HUES64 (cell line): ENCODE measurements at regions not wholly inside any gene's neighbourhood (a gene's known extent, or its start where the extent isn't known, plus 50 kb on each side); places are given as distances from the start of the nearest gene placed in this dataset.

Experiments used
- H3K27ac ChIP-seq: 2 replicates; pipeline ENCODE4 v1.7.0; 2013; ENCODE audit warnings: low read depth, low read length, inconsistent platforms
- H3K27me3 ChIP-seq: 2 replicates; pipeline ENCODE4 v1.6.1; 2013; ENCODE audit warnings: mild to moderate bottlenecking, low read length; ENCODE audit not compliant: insufficient read depth
- H3K36me3 ChIP-seq: 2 replicates; pipeline ENCODE4 v1.6.1; 2013; ENCODE audit warnings: mild to moderate bottlenecking, low read length; ENCODE audit not compliant: insufficient read depth
- H3K4me1 ChIP-seq: 2 replicates; pipeline ENCODE4 v1.6.1; 2013; ENCODE audit warnings: mild to moderate bottlenecking, low read length, moderate library complexity; ENCODE audit not compliant: insufficient read depth
- H3K4me3 ChIP-seq: 2 replicates; pipeline ENCODE4 v1.5.1; 2013; ENCODE audit warnings: mild to moderate bottlenecking, low read length, moderate library complexity
- H3K9ac ChIP-seq: 2 replicates; pipeline ENCODE4 v1.6.1; 2013; ENCODE audit warnings: mild to moderate bottlenecking, low read depth, low read length
- H3K9me3 ChIP-seq: 2 replicates; pipeline ENCODE4 v1.6.1; 2013; ENCODE audit warnings: low read depth, low read length; ENCODE audit not compliant: insufficient read depth
- whole genome bisulfite sequencing: fragments of 150-250, 120-280 bp; methylation state at CpG from one replicate; pipeline ENCODE4 v1.1.7; 2013; ENCODE audit warnings: missing lambda C conversion rate; 5-methylcytosine and 5-hydroxymethylcytosine counted together

DNA sequence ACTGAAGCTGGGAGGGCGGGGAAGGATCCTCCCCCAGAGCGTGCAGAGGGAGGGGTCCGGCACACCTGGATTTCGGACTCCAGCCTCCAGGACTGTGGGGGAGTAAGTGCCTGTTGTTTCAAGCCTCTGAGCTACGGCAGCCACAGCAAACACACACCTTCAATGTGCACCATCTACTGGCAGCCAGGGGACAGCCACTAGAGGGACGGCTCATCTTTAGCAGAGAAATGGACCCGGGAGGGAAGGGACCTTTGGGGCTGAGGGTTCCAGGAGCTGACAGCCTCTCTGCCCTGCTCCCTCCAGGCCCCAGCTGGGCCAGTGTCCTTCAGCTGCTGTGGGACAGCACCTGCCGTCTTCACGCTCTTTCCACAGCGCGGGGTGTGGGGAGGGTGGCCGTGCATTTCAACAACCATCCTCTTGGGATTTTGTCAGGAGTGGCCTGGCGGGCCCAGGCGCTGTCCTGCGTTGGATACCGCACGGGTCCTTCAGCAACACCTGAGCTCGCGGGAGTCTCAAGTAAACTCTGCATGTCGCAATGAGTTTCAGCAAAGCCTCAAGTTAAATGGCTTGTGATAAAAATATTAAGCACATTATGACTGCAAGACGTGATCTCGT lies 209.2 kb upstream of the C14orf180 start:
- no peak overlapping the region for H3K27ac ChIP-seq
- H3K27me3 ChIP-seq, result no peaks in the 10 kb centered on the region
- H3K4me1 ChIP-seq, result no peaks in the 10 kb centered on the region; the same call in 1 of the 2 replicates
- no peaks in the 10 kb centered on the region for H3K9me3 ChIP-seq
- H3K36me3 ChIP-seq, result no peaks in the 10 kb centered on the region
- no peak overlapping the region for H3K9ac ChIP-seq
- WGBS, result 81% methylated on average over 22 of the region's 22 CpGs
- no peak overlapping the region for H3K4me3 ChIP-seq

DNA sequence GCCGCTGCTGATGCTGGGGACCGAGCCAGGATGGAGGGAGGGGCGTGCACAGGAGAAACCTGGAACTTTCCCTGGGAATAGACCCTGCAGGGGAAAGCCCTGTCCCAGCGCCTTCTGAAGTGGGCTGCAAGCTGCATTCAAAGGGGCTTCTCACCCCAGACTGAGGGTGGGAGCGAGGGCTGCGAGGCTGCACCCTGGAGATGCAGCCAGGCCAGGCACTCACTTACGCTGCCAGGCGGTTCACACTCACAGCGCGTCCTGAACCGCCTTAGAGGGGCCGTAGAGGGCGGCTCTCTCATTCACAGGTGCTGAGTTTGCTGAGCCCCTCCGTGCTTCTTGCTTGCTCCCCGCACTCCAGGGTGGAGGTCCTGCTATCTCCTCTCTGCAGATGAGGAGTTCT lies 208.5 kb upstream of the C14orf180 start:
- Histone ChIP-seq H3K4me1 (no peaks in the 10 kb centered on the region; the same call in 1 of the 2 replicates), H3K4me3 (no peak overlapping the region), H3K9me3 (no peaks in the 10 kb centered on the region), H3K9ac (no peak overlapping the region), H3K36me3 (no peaks in the 10 kb centered on the region), H3K27ac (no peak overlapping the region), H3K27me3 (no peaks in the 10 kb centered on the region)
- WGBS, result 91% methylated on average over 15 of the region's 15 CpGs

DNA sequence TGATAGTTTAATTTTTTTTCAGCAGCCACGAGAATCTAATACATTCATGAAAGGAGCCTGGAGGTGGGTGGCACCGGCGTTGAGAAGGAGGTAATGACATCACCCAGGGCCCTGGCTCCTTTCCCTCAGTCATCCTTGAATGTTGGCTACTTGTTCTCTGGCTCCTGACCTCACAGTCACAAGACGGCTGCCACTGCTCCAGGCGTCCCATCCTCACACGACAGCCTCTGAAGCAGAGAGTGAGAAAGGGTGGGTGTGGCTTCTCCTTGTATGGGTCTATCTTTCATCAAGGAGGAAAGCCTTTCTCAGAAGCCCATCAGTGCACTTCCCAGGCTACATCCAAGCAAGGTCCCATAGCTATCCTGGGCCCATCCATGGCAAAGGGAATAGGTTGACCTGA lies 207.6 kb upstream of the C14orf180 start:
- no peaks in the 10 kb centered on the region for H3K27me3 ChIP-seq
- H3K36me3 ChIP-seq, result no peaks in the 10 kb centered on the region
- no peak overlapping the region for H3K4me3 ChIP-seq
- H3K9me3 ChIP-seq, result no peaks in the 10 kb centered on the region
- 92% methylated on average over 6 of the region's 6 CpGs for WGBS
- no peak overlapping the region for H3K27ac ChIP-seq
- no peaks in the 10 kb centered on the region; the same call in 1 of the 2 replicates for H3K4me1 ChIP-seq
- H3K9ac ChIP-seq, result no peak overlapping the region

DNA sequence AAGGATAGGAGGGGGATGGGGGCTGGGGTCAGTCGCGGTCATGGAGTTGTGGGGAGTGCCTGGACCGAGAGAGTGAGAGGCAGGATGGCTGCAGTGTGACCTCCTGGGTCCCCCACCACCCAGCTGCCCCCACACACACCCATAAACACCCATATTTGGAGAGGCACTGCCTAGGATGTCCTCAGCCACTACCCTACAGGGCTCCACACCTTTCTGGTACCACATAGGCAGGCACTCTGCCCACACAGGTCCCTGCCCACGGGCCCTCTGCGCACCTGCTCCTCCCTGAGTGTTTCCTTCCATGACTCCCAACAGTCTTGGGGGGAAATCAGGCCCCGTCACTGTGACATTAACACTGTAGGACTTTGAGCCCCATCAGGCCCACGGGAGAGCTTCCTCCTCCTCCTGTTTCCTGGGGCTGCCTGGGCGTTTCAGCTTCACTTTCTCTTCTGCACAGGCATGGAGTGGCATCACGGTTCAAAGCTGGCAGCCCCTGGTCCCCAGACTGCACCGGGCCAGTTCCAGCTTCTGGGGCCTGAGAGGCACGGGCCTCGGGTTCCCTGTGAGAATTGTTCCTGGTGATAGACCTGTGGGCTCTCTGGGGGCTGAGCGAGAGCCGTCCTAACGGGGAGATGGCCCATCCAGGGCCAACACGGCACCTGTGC lies 207.0 kb upstream of the C14orf180 start:
- H3K27me3 ChIP-seq, result no peaks in the 10 kb centered on the region
- H3K4me3 ChIP-seq, result no peak overlapping the region
- no peak overlapping the region for H3K9ac ChIP-seq
- WGBS, result 94% methylated on average over 16 of the region's 16 CpGs
- no peaks in the 10 kb centered on the region for H3K36me3 ChIP-seq
- no peaks in the 10 kb centered on the region; the same call in 1 of the 2 replicates for H3K4me1 ChIP-seq
- H3K9me3 ChIP-seq, result no peaks in the 10 kb centered on the region
- no peak overlapping the region for H3K27ac ChIP-seq

DNA sequence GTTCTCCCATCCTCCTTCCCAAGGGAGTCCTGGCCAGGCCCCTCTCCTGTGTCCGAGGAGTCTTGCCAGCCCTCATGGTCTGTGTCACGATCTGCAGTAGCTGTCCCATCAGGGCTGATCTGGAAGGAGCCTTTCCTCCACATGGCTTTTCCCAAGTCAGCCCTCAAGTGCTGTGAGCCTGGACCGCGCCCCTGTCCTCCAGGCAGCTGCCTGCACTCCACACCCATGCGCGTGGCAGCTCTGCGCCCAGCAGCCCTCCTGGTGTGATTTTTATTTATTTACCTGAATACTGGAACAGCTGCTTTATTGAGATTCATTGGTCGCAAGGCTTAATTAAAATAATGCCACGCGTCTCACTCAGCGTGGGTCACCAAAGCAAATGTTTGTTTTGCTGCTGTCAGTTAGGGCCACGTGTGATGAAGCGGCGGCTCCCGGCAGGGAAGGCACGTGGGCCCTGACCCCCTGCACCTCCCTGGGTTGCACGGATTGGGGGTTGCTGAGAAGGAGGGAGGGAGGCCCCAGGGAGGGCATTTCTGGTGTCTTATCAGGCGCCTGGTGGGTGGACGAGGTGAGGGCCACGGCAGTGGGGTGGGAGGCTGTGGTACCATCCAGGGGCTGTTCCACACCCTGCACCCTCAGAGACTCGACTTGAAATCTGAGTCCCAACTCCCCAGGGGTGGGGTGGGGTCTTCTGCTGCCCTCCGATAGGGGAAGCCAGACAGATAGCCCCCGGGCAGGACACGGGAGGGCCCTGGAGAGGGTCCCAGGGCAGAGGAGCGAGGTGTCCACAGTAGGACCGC lies 206.3 kb upstream of the C14orf180 start:
- H3K27ac ChIP-seq, result no peak overlapping the region
- WGBS, result 93% methylated on average over 26 of the region's 26 CpGs
- H3K27me3 ChIP-seq, result no peaks in the 10 kb centered on the region
- H3K4me1 ChIP-seq, result no peaks in the 10 kb centered on the region
- H3K9ac ChIP-seq, result no peak overlapping the region
- H3K9me3 ChIP-seq, result no peaks in the 10 kb centered on the region
- no peak overlapping the region for H3K4me3 ChIP-seq
- no peaks in the 10 kb centered on the region for H3K36me3 ChIP-seq

DNA sequence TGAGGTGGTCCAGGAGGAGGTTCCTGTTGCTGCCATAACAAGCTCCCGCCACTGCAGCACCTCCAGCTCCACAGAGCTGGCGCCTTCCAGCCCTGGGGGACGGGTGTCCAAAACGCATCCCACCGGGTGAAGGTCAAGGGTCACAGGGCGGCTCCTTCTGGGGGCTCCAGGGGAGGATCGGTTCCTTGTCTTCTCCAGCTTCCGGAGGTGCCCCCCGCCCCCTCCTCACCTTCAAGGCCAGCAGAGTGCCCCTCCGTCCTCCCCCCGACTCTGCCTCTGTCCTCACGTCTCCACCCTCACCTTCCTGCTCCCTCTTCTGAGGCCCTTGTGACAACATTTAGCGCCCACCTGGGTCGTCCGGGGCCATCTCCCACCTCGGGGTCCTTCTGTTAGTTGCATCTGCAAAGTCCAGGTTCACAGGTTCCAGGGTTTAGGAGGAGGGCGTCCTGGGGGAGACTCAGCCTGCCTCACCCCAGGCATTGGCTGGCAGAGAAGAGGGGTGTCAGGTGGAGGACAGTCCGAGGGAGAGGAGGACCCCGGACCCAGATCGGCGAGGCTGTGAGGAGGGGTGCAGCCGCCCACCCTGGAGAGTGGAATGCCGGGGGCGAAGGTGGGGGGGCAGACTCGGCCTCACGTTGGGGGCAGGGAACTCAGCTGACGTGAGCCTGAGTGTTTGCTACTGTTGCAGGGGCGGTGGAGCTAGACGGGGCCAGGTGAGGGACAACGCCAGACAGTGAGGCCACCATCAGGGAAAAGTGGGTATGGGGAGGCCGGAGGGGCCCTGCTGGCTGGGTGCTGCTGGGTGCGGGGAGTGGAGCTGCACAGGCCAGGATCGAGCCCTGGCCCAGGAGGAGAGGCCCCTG lies 205.5 kb upstream of the C14orf180 start:
- Histone ChIP-seq H3K9me3 (no peaks in the 10 kb centered on the region), H3K9ac (no peak overlapping the region), H3K27ac (no peak overlapping the region), H3K27me3 (no peaks in the 10 kb centered on the region), H3K36me3 (no peaks in the 10 kb centered on the region), H3K4me1 (no peaks in the 10 kb centered on the region), H3K4me3 (no peak overlapping the region)
- 93% methylated on average over 33 of the region's 33 CpGs for WGBS

DNA sequence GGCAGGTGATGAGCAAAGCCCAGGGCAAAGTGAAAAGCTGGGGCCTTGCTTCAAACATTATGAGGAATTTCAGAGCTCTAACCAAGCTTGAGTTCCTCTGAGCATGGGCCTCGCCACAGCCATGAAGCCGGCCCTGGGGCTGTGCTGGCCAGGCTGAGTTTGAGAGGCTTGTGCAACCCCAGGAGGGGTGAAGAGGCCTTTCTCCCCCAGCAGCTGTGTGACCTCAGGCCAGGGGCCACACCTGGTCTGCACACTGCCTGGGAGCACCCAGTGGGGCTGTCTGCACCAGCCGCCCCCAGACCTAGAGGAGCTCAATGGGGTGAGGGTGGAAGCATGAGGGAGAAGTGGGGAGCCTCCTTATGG lies 204.9 kb upstream of the C14orf180 start:
- WGBS, result 95% methylated on average over 3 of the region's 3 CpGs
- Histone ChIP-seq H3K27ac (no peak overlapping the region), H3K9me3 (no peaks in the 10 kb centered on the region), H3K27me3 (no peaks in the 10 kb centered on the region), H3K9ac (no peak overlapping the region), H3K36me3 (no peaks in the 10 kb centered on the region), H3K4me1 (no peaks in the 10 kb centered on the region), H3K4me3 (no peak overlapping the region)

DNA sequence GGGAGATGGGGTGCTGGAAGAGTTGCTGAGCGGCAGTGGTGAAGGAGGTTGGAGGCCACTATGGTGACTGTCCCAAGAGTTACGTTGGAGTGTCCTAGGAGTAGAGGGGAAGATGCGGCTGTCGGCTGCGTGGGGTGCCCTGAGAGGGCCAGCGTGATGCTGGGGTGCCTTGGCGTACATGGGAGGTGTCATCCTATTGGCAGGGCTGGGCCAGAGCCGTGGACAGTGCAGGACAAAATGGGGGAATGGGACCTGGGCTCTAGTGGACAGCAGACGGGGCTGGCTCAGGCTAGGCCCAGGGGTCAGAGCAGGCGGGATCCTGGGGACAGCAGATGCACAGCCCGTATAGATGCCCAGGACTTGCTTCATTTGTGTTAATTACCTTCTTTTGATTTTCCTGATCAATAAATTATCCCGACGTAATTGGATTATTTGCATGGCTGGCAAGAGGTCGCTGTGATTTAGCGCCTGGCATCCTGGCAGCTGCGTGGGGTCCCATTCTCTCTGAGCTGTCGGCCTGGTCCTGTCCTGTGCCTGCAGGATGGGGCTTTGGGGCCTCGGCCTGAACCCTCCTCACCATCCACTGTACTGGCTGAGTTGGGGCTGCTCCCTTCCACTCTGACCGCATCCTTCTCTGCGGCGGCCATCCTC lies 203.9 kb upstream of the C14orf180 start:
- Histone ChIP-seq H3K27ac (no peak overlapping the region), H3K4me3 (no peak overlapping the region), H3K9me3 (no peaks in the 10 kb centered on the region), H3K27me3 (no peaks in the 10 kb centered on the region), H3K36me3 (no peaks in the 10 kb centered on the region), H3K4me1 (no peaks in the 10 kb centered on the region), H3K9ac (no peak overlapping the region)
- 96% methylated on average over 21 of the region's 21 CpGs for WGBS

DNA sequence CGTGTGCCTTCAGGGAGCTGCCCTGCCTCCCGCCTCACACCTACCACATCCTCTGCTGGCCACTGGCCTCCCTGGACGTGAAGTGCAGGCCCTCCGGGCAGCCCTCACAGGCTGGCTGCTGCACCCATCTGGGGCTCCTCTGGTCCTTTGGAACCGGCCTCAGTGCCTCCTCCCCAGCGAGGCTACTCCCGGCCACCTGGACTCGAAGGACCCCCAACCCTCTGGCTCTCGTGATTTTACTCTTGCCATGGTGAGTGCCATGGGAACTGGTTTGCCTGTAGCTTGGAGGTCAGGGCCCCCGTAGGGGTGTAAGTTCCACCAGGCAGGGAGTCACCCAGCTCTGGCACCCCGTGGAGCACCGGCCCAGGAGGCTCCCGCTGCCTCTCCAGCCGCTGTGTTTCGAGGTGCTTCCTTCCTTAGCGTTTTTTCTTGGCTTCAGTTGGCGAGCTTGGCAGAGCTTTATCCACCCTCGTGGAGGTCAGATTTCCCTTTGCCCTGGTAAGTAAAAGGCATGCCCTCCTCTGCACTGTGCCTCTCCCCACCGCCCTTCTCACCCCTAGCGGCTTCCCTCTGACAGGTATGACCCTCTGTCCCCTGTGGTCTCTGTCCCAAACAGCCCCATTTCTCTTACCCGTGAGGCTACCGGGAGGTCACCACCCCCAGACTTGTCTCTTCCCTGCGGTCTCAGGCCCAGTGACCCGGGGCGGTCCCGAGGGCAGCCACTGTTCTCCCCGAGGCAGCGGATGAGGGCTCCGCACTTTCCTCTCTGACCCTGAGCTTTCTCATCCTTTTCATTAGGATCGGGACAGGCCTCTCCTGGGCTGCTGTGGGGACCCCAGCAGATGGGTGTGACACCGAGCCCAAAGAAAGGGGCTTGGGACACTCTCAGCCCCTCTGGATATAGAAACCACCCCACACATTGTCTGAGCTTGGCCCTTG lies 203.1 kb upstream of the C14orf180 start:
- no peaks in the 10 kb centered on the region; the same call in 1 of the 2 replicates for H3K9me3 ChIP-seq
- no peaks in the 10 kb centered on the region for H3K27me3 ChIP-seq
- no peaks in the 10 kb centered on the region for H3K4me1 ChIP-seq
- H3K9ac ChIP-seq, result no peak overlapping the region
- H3K36me3 ChIP-seq, result no peaks in the 10 kb centered on the region
- WGBS, result 92% methylated on average over 31 of the region's 31 CpGs
- no peak overlapping the region for H3K27ac ChIP-seq
- no peak overlapping the region for H3K4me3 ChIP-seq

DNA sequence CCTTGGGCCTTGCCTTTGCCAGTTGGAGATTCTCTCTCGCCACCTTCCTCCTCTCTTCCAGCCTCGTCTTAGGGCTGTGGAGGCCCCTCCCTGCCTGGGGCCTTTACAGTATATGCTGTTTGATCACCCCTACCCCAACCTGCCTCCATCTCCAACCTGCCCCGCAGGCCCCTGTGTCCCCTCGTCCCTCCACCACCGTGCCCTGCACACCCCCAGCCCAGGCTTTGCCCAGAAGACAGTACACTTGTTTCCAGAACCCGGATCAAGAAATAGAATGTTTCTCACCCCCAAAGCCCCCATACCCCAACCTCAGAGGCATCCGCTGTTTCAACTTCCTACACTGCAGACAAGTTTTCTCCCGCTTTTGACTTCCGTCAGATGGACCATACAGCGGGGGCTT lies 202.3 kb upstream of the C14orf180 start:
- Histone ChIP-seq H3K9ac (no peak overlapping the region), H3K4me3 (no peak overlapping the region), H3K36me3 (no peaks in the 10 kb centered on the region), H3K27ac (no peak overlapping the region), H3K4me1 (no peaks in the 10 kb centered on the region), H3K27me3 (no peaks in the 10 kb centered on the region), H3K9me3 (no peaks in the 10 kb centered on the region; the same call in 1 of the 2 replicates)
- 91% methylated on average over 10 of the region's 10 CpGs for WGBS
